IMR-90 (cell line): ENCODE measurements at regions not wholly inside any gene's neighbourhood (a gene's known extent, or its start where the extent isn't known, plus 50 kb on each side); places are given as distances from the start of the nearest gene placed in this dataset.

Experiments used
- ATAC-seq: fragments of 200-7000 bp; cut with Tn5 transposase; 2 replicates; pipeline ENCODE4 v1.9.1; 2020; ENCODE audit warnings: low read depth, mild to moderate bottlenecking, moderate library complexity
- BruUV-seq: library from RNA; stranded (reverse); fragments of 400-500 nt; replicated peaks from 2 replicates; lab custom pipeline; 2021; lab: Mats Ljungman, UMichigan
- CTCF ChIA-PET: fragments of 300-600 bp; formaldehyde crosslinking; extraction: SDS; loops from one replicate; lab custom pipeline; 2021; ENCODE audit warnings: antibody characterized with exemption; lab: Yijun Ruan, JAX
- POLR2A ChIA-PET: fragments of 300-600 bp; sonication (Branson Sonifier 250); formaldehyde crosslinking; loops from one replicate; lab custom pipeline; 2022; ENCODE audit warnings: antibody characterized with exemption; ENCODE audit not compliant: unreplicated experiment; lab: Charles Lee
- DNase-seq: peaks from one replicate; pipeline ENCODE4 v3.0.0; 2013
- H2AFZ ChIP-seq: replicated peaks from 2 replicates; pipeline ENCODE3; 2013; ENCODE audit warnings: low read length, mild to moderate bottlenecking; ENCODE audit not compliant: poor library complexity
- H2AK5ac ChIP-seq: 2 replicates; pipeline ENCODE4 v1.6.1; 2013; ENCODE audit warnings: low read depth, low read length, inconsistent platforms
- H2AK9ac ChIP-seq: replicated peaks from 2 replicates; pipeline ENCODE3; 2013; ENCODE audit warnings: mild to moderate bottlenecking, low read depth, low read length, moderate library complexity; ENCODE audit not compliant: poor library complexity
- H2BK120ac ChIP-seq: 2 replicates; pipeline ENCODE4 v1.6.1; 2013; ENCODE audit warnings: low read depth, low read length, inconsistent platforms
- H2BK15ac ChIP-seq: 3 replicates; pipeline ENCODE4 v1.6.1; 2013; ENCODE audit warnings: low read depth, low read length, inconsistent platforms
- H2BK20ac ChIP-seq: 2 replicates; pipeline ENCODE4 v1.6.1; 2013; ENCODE audit warnings: low read depth, mild to moderate bottlenecking, inconsistent platforms, low read length, moderate library complexity
- H2BK5ac ChIP-seq: 2 replicates; pipeline ENCODE4 v1.6.1; 2013; ENCODE audit warnings: mild to moderate bottlenecking, low read depth, low read length, inconsistent platforms; ENCODE audit not compliant: poor library complexity, severe bottlenecking
- H3K14ac ChIP-seq: replicated peaks from 2 replicates; pipeline ENCODE4 v1.6.1; 2013; ENCODE audit warnings: low read depth, low read length, inconsistent platforms
- H3K18ac ChIP-seq: 2 replicates; pipeline ENCODE4 v1.6.1; 2013; ENCODE audit warnings: low read depth, low read length, control low read depth
- H3K23ac ChIP-seq: 2 replicates; pipeline ENCODE4 v1.6.1; 2013; ENCODE audit warnings: low read depth, low read length, inconsistent platforms
- H3K27ac ChIP-seq: 2 replicates; pipeline ENCODE4 v1.5.1; 2013; ENCODE audit warnings: mild to moderate bottlenecking, control low read depth, low read length; ENCODE audit not compliant: insufficient read depth
- H3K27me3 ChIP-seq: 2 replicates; pipeline ENCODE4 v1.6.1; 2013; ENCODE audit warnings: low read length; ENCODE audit not compliant: control insufficient read depth, insufficient read depth
- H3K36me3 ChIP-seq: 2 replicates; pipeline ENCODE4 v1.6.1; 2013; ENCODE audit warnings: low read length, mixed read lengths; ENCODE audit not compliant: control insufficient read depth, insufficient read depth
- H3K4ac ChIP-seq: 2 replicates; pipeline ENCODE4 v1.6.1; 2013; ENCODE audit warnings: low read depth, low read length, inconsistent platforms
- H3K4me1 ChIP-seq: 2 replicates; pipeline ENCODE4 v1.6.1; 2013; ENCODE audit warnings: low read length, mixed read lengths; ENCODE audit not compliant: control insufficient read depth, insufficient read depth
- H3K4me2 ChIP-seq: 2 replicates; pipeline ENCODE4 v1.6.1; 2013; ENCODE audit warnings: low read depth, mild to moderate bottlenecking, control low read depth, low read length, moderate library complexity
- H3K4me3 ChIP-seq: 2 replicates; pipeline ENCODE4 v1.5.1; 2013; ENCODE audit warnings: low read depth, mild to moderate bottlenecking, control low read depth, low read length, moderate library complexity; ENCODE audit not compliant: insufficient read depth
- H3K56ac ChIP-seq: 2 replicates; pipeline ENCODE4 v1.6.1; 2013; ENCODE audit warnings: low read length, inconsistent platforms; ENCODE audit not compliant: insufficient read depth; ENCODE audit errors: extremely low read depth
- H3K79me1 ChIP-seq, 2 experiments: 2 replicates each; pipeline ENCODE4 v1.6.1; 2013; ENCODE audit warnings: low read length in 2 of 2, inconsistent platforms in 1 of 2, low read depth in 1 of 2
- H3K9ac ChIP-seq: 2 replicates; pipeline ENCODE4 v1.6.1; 2013; ENCODE audit warnings: low read depth, low read length, control low read depth
- H3K9me1 ChIP-seq: 2 replicates; pipeline ENCODE4 v1.6.1; 2013; ENCODE audit warnings: low read length, inconsistent platforms; ENCODE audit not compliant: insufficient read depth
- H3K9me3 ChIP-seq: 2 replicates; pipeline ENCODE4 v1.6.1; 2013; ENCODE audit warnings: low read length; ENCODE audit not compliant: control insufficient read depth, insufficient read depth
- H4K20me1 ChIP-seq: 2 replicates; pipeline ENCODE4 v1.6.1; 2013; ENCODE audit warnings: low read length, inconsistent platforms; ENCODE audit not compliant: insufficient read depth
- H4K5ac ChIP-seq: 2 replicates; pipeline ENCODE4 v1.6.1; 2013; ENCODE audit warnings: mild to moderate bottlenecking, low read depth, low read length, control low read depth
- H4K8ac ChIP-seq, 2 experiments: 2 replicates each; pipeline ENCODE4 v1.6.1; 2013; ENCODE audit warnings: low read depth in 2 of 2, low read length in 2 of 2, control low read depth in 1 of 2, inconsistent platforms in 1 of 2
- H4K91ac ChIP-seq: 2 replicates; pipeline ENCODE4 v1.6.1; 2013; ENCODE audit warnings: low read depth, low read length, inconsistent platforms; ENCODE audit not compliant: insufficient read depth
- BHLHE40 ChIP-seq: fragments of 150-350 bp; IDR thresholded peaks from 2 replicates; pipeline ENCODE4 v1.6.1; 2016; ENCODE audit warnings: mild to moderate bottlenecking, low read depth, low read length
- MAZ ChIP-seq: IDR thresholded peaks from 2 replicates; pipeline ENCODE4 v1.6.1; 2012; ENCODE audit warnings: low read depth, mild to moderate bottlenecking, low read length, improper control_type of control experiment, moderate library complexity, borderline replicate concordance
- MXI1 ChIP-seq: IDR thresholded peaks from 2 replicates; pipeline ENCODE4 v1.6.1; 2012; ENCODE audit warnings: low read depth, mild to moderate bottlenecking, low read length, moderate library complexity, borderline replicate concordance
- RFX5 ChIP-seq: IDR thresholded peaks from 2 replicates; pipeline ENCODE4 v1.8.0; 2012; ENCODE audit warnings: low read depth, mild to moderate bottlenecking, low read length, moderate library complexity
- WGBS, 2 experiments: methylation state at CpG; one replicate each; pipeline versions ENCODE4 v1.1.5 to v1.1.7; 2013; ENCODE audit warnings: missing lambda C conversion rate in 2 of 2; ENCODE audit not compliant: insufficient read length in 1 of 2; ENCODE audit errors: extremely low coverage in 2 of 2; 5-methylcytosine and 5-hydroxymethylcytosine counted together
- dilution Hi-C: fragments of 300-500 bp; cut with HindIII; formaldehyde crosslinking; loops from one replicate; pipeline ENCODE4 v1.14.3; 2018; ENCODE audit warnings: low sequenced_read_pairs; ENCODE audit not compliant: unreplicated experiment
- in situ Hi-C: fragments of 300-500 bp; cut with MboI; formaldehyde crosslinking; loops from 3 replicates; pipeline ENCODE4 v1.14.3; 2019; ENCODE audit warnings: low sequenced_read_pairs, inconsistent platforms, mixed read lengths
- intact Hi-C: fragments of 100-400 bp; cut with micrococcal nuclease; formaldehyde crosslinking; loops from 2 replicates; pipeline ENCODE4 v1.10.0; 2022
- TF ChIP-seq, protein P1 (sequence below): fragments of 150-350 bp; IDR thresholded peaks from 2 replicates; pipeline ENCODE4 v1.6.1; 2016; ENCODE audit warnings: low read depth, mild to moderate bottlenecking, low read length, moderate library complexity, borderline replicate concordance

DNA sequence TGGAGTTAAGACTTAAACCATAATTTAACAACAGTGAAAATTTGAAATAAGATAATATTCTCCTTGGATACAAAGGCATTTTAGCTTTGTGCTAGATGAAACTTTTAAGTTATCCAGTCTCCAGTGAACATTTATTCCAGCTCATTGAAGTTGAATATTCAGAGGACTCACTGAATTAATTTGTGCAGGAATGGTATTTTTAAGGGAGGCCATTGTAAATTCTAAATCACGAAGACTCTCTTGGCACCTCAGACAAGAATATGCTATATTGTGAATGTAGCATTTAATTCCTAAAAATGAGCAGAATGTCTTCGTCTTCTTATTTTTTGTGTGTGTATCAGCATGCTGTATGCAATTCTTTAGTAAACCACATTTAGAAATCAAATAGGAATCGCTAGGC, 731.7 kb upstream of the RAB6C start:
- dilution Hi-C loops (no loop called here), in situ Hi-C loops (no loop called here), intact Hi-C loops (no loop called here)
- no peaks in the 10 kb centered on the region for H3K79me1 ChIP-seq
- no peak for TF ChIP-seq BHLHE40
- no peak for TF ChIP-seq RFX5
- no peak for TF ChIP-seq MAZ
- TF ChIP-seq, protein P1, sequence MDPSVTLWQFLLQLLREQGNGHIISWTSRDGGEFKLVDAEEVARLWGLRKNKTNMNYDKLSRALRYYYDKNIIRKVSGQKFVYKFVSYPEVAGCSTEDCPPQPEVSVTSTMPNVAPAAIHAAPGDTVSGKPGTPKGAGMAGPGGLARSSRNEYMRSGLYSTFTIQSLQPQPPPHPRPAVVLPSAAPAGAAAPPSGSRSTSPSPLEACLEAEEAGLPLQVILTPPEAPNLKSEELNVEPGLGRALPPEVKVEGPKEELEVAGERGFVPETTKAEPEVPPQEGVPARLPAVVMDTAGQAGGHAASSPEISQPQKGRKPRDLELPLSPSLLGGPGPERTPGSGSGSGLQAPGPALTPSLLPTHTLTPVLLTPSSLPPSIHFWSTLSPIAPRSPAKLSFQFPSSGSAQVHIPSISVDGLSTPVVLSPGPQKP: no peak
- no peak for TF ChIP-seq MXI1
- WGBS, 2 experiments: 80% methylated on average over 1 of the region's 3 CpGs; no CpG with 5 or more reads in 1 of the 2 experiments
- H3K4ac ChIP-seq: no peak overlapping the region
- H2BK120ac ChIP-seq: no peak overlapping the region
- no peak overlapping the region for H2BK5ac ChIP-seq
- H3K9me1 ChIP-seq: no peaks in the 10 kb centered on the region
- H3K18ac ChIP-seq: no peak overlapping the region
- H3K27me3 ChIP-seq: no peaks in the 10 kb centered on the region
- no TSS peak for BruUV-seq
- H2AK9ac ChIP-seq: no peak overlapping the region
- no peak overlapping the region for H2BK20ac ChIP-seq
- H3K27ac ChIP-seq: no peak overlapping the region
- no peak overlapping the region for H3K9ac ChIP-seq
- POLR2A ChIA-PET: no interaction called here
- H2AFZ ChIP-seq: no peak overlapping the region
- ATAC-seq (no peak), DNase-seq (no peak)
- H3K14ac ChIP-seq: no peak overlapping the region
- H4K20me1 ChIP-seq: no peaks in the 10 kb centered on the region
- H2BK15ac ChIP-seq: no peak overlapping the region
- H3K4me2 ChIP-seq: no peak overlapping the region
- H3K9me3 ChIP-seq: peaks cover 13% of the 10 kb centered on the region
- no peak overlapping the region for H3K4me3 ChIP-seq
- H3K4me1 ChIP-seq: no peaks in the 10 kb centered on the region
- H3K36me3 ChIP-seq: no peaks in the 10 kb centered on the region
- no peak overlapping the region for H4K91ac ChIP-seq
- no peak overlapping the region for H3K23ac ChIP-seq
- CTCF ChIA-PET: no interaction called here
- H4K5ac ChIP-seq: no peak overlapping the region
- H3K56ac ChIP-seq: no peak overlapping the region
- H2AK5ac ChIP-seq: no peak overlapping the region
- no peak overlapping the region for H4K8ac ChIP-seq
